ENCODE measurements at regions not wholly inside any gene's neighbourhood (a gene's known extent, or its start where the extent isn't known, plus 50 kb on each side); places are given as distances from the start of the nearest gene placed in this dataset.

GRCh38 chr3:29195056-29195455 is 85.8 kb upstream of the RBMS3 start (continued):
- TF ChIP-seq BCL3 (IDR thresholded peaks at IDR 0.05; ENCODE audit: borderline replicate concordance, insufficient read depth, low read depth, low read length, poor library complexity, severe bottlenecking) (no peak), ATF3 (IDR thresholded peaks at IDR 0.05; ENCODE audit: borderline replicate concordance, extremely low read depth, low read depth, low read length) (no peak), IRF4 (IDR thresholded peaks at IDR 0.05; ENCODE audit: low read depth, low read length) (no peak), ZBTB11 (CRISPR knock-in tag; IDR thresholded peaks at IDR 0.05) (no peak)

- H3K4me2 ChIP-seq (ENCODE audit: control insufficient read depth, insufficient read depth), result no peak overlapping the region
- no peak overlapping the region for H2AFZ ChIP-seq (ENCODE audit: control insufficient read depth, low read depth, low read length)
- no peaks in the 10 kb centered on the region for H3K27me3 ChIP-seq (replicated peaks in 1 of 2; ENCODE audit: control insufficient read depth in 2 of 2, insufficient read depth in 2 of 2, low read length in 1 of 2)
- no peaks in the 10 kb centered on the region for H3K36me3 ChIP-seq (ENCODE audit: control insufficient read depth in 2 of 2, insufficient read depth in 2 of 2, low read length in 1 of 2)
- 39% methylated on average over 1 of the region's 1 CpG for WGBS (ENCODE audit: insufficient coverage, insufficient replicate concordance, low lambda C conversion rate, missing lambda C conversion rate)
- H3K4me1 ChIP-seq (ENCODE audit: control insufficient read depth, insufficient read depth, low read length), result no peaks in the 10 kb centered on the region
- in situ Hi-C loops (cut with MboI), result no loop called here
- intact Hi-C loops (cut with micrococcal nuclease; ENCODE audit: unreplicated experiment), result no loop called here
- SMC1A ChIA-PET (ENCODE audit: uncharacterized antibody, unreplicated experiment), result no interaction called here
- ATAC-seq, result no peak
- FAIRE-seq, result no peak
- H3K9me3 ChIP-seq (replicated peaks; ENCODE audit: control insufficient read depth, insufficient read depth, low read length), result no peaks in the 10 kb centered on the region
- DNase-seq (ENCODE audit: low read depth, low spot score), result no peak
- H3K79me2 ChIP-seq (ENCODE audit: control insufficient read depth, insufficient read depth, low read length), result no peaks in the 10 kb centered on the region
- H4K20me1 ChIP-seq (ENCODE audit: control insufficient read depth, insufficient read depth), result no peaks in the 10 kb centered on the region
- RAD21 ChIA-PET (ENCODE audit: unreplicated experiment), result no interaction called here
- POLR2A ChIA-PET, result interaction anchor here (0.7 kb wide), 1 partner anchor 1889 kb away, joined by 3 read pairs; no protein-coding TSS in a partner anchor
- no peak overlapping the region for H3K9ac ChIP-seq (ENCODE audit: control insufficient read depth, insufficient read depth, low read length)
- no TSS peak for BruUV-seq (replicated peaks)
- CTCF ChIA-PET, result no interaction called here
- no peak overlapping the region for H3K4me3 ChIP-seq
- H3K27ac ChIP-seq (ENCODE audit: control insufficient read depth, insufficient read depth), result no peak overlapping the region
- no peak for TF ChIP-seq PRDM15 (CRISPR knock-in tag; IDR thresholded peaks at IDR 0.05)
- TF ChIP-seq ATF7 (IDR thresholded peaks at IDR 0.05; ENCODE audit: low read depth), result no peak
- TF ChIP-seq NKRF (conservative IDR thresholded peaks at IDR 0.05), result no peak
- no peak for TF ChIP-seq NFYA (IDR thresholded peaks at IDR 0.05; ENCODE audit: borderline replicate concordance, low read depth, low read length)
- TF ChIP-seq IRF3 (IDR thresholded peaks at IDR 0.05), result no peak
Measured at GRCh38 chr3:29201604-29202003, 79.3 kb upstream of the RBMS3 start.

All from GM12878 (cell line).